Osteoblast (primary cell): ENCODE measurements at regions not wholly inside any gene's neighbourhood (a gene's known extent, or its start where the extent isn't known, plus 50 kb on each side); places are given as distances from the start of the nearest gene placed in this dataset.
"Not testable (repeated sequence)": the region's sequence is repeated elsewhere in the genome, so short reads cannot be mapped to it uniquely, and the experiment has no call there.

Experiments used
- DNase-seq: peaks from one replicate; pipeline ENCODE4 v3.0.0; 2011; ENCODE audit warnings: low spot score, mixed read lengths; ENCODE audit not compliant: insufficient read length; ENCODE audit errors: missing footprints
- H2AFZ ChIP-seq: 2 replicates; pipeline ENCODE4 v1.6.0; 2011; ENCODE audit warnings: mild to moderate bottlenecking, low read length
- H3K27ac ChIP-seq: 2 replicates; pipeline ENCODE4 v1.5.1; 2011; ENCODE audit warnings: mild to moderate bottlenecking, low read depth, low read length, moderate library complexity
- H3K27me3 ChIP-seq: 2 replicates; pipeline ENCODE4 v1.6.0; 2012; ENCODE audit warnings: mild to moderate bottlenecking, control low read depth, inconsistent platforms, low read length, moderate library complexity; ENCODE audit not compliant: insufficient read depth
- H3K36me3 ChIP-seq: 2 replicates; pipeline ENCODE4 v1.5.1; 2011; ENCODE audit warnings: mild to moderate bottlenecking, low read length, control low read depth, moderate library complexity; ENCODE audit not compliant: insufficient read depth
- H3K4me1 ChIP-seq: 2 replicates; pipeline ENCODE4 v1.5.1; 2011; ENCODE audit warnings: mild to moderate bottlenecking, low read length, control low read depth, moderate library complexity; ENCODE audit not compliant: insufficient read depth
- H3K4me2 ChIP-seq: 2 replicates; pipeline ENCODE4 v1.6.0; 2011; ENCODE audit warnings: mild to moderate bottlenecking, low read length; ENCODE audit not compliant: insufficient read depth
- H3K4me3 ChIP-seq: fragments of 200-600 bp; sonication (generic); 3 replicates; pipeline ENCODE4 v1.5.1; 2012; ENCODE audit warnings: mild to moderate bottlenecking, low read length, inconsistent platforms; ENCODE audit not compliant: insufficient read depth
- H3K79me2 ChIP-seq: 2 replicates; pipeline ENCODE4 v1.6.0; 2012; ENCODE audit warnings: mild to moderate bottlenecking, low read length, control low read depth, inconsistent platforms; ENCODE audit not compliant: insufficient read depth
- H3K9me3 ChIP-seq: 2 replicates; pipeline ENCODE4 v1.5.1; 2011; ENCODE audit warnings: low read depth, low read length, control low read depth
- H4K20me1 ChIP-seq: 2 replicates; pipeline ENCODE4 v1.6.0; 2012; ENCODE audit warnings: mild to moderate bottlenecking, low read length, control low read depth; ENCODE audit not compliant: insufficient read depth
- TF ChIP-seq, protein P1 (sequence below): IDR thresholded peaks from 2 replicates; pipeline ENCODE4 v1.5.1; 2011; ENCODE audit warnings: mild to moderate bottlenecking, low read depth, low read length, moderate library complexity; ENCODE audit errors: extremely low read depth

- no peak overlapping the region for H3K4me2 ChIP-seq
- no peak overlapping the region for H3K4me3 ChIP-seq
- DNase-seq, result no peak
- no peak overlapping the region for H2AFZ ChIP-seq
- H3K4me1 ChIP-seq, result no peaks in the 10 kb centered on the region
- H3K36me3 ChIP-seq, result no peaks in the 10 kb centered on the region
- no peak overlapping the region for H3K27ac ChIP-seq
- TF ChIP-seq, protein P1, sequence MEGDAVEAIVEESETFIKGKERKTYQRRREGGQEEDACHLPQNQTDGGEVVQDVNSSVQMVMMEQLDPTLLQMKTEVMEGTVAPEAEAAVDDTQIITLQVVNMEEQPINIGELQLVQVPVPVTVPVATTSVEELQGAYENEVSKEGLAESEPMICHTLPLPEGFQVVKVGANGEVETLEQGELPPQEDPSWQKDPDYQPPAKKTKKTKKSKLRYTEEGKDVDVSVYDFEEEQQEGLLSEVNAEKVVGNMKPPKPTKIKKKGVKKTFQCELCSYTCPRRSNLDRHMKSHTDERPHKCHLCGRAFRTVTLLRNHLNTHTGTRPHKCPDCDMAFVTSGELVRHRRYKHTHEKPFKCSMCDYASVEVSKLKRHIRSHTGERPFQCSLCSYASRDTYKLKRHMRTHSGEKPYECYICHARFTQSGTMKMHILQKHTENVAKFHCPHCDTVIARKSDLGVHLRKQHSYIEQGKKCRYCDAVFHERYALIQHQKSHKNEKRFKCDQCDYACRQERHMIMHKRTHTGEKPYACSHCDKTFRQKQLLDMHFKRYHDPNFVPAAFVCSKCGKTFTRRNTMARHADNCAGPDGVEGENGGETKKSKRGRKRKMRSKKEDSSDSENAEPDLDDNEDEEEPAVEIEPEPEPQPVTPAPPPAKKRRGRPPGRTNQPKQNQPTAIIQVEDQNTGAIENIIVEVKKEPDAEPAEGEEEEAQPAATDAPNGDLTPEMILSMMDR, result no peak
- H3K9me3 ChIP-seq, result no peaks in the 10 kb centered on the region
- H4K20me1 ChIP-seq, result no peaks in the 10 kb centered on the region
- no peaks in the 10 kb centered on the region for H3K79me2 ChIP-seq
- H3K27me3 ChIP-seq, result no peaks in the 10 kb centered on the region
These were observed 185.3 kb downstream of the PYDC2 start for GRCh38 chr3:191646242-191646641.

- H4K20me1 ChIP-seq, result no peaks in the 10 kb centered on the region
- no peak for DNase-seq
- no peak overlapping the region for H3K4me2 ChIP-seq
- H3K4me3 ChIP-seq, result no peak overlapping the region
- H3K9me3 ChIP-seq, result no peaks in the 10 kb centered on the region
- H3K27me3 ChIP-seq, result no peaks in the 10 kb centered on the region
- H3K79me2 ChIP-seq, result no peaks in the 10 kb centered on the region
- H3K27ac ChIP-seq, result no peak overlapping the region
- no peaks in the 10 kb centered on the region for H3K4me1 ChIP-seq
- H2AFZ ChIP-seq, result no peak overlapping the region
- no peaks in the 10 kb centered on the region for H3K36me3 ChIP-seq
- TF ChIP-seq, protein P1, result no peak
These were observed 187.8 kb downstream of the PYDC2 start for GRCh38 chr3:191648787-191649186.

- Histone ChIP-seq H3K4me1 (no peaks in the 10 kb centered on the region), H3K4me2 (no peak overlapping the region), H3K27ac (no peak overlapping the region), H4K20me1 (no peaks in the 10 kb centered on the region), H2AFZ (no peak overlapping the region), H3K36me3 (no peaks in the 10 kb centered on the region), H3K9me3 (no peaks in the 10 kb centered on the region), H3K4me3 (no peak overlapping the region), H3K79me2 (no peaks in the 10 kb centered on the region), H3K27me3 (no peaks in the 10 kb centered on the region)
- DNase-seq, result no peak
- TF ChIP-seq, protein P1, result no peak
These were observed 188.7 kb downstream of the PYDC2 start for GRCh38 chr3:191649626-191650025.

DNA sequence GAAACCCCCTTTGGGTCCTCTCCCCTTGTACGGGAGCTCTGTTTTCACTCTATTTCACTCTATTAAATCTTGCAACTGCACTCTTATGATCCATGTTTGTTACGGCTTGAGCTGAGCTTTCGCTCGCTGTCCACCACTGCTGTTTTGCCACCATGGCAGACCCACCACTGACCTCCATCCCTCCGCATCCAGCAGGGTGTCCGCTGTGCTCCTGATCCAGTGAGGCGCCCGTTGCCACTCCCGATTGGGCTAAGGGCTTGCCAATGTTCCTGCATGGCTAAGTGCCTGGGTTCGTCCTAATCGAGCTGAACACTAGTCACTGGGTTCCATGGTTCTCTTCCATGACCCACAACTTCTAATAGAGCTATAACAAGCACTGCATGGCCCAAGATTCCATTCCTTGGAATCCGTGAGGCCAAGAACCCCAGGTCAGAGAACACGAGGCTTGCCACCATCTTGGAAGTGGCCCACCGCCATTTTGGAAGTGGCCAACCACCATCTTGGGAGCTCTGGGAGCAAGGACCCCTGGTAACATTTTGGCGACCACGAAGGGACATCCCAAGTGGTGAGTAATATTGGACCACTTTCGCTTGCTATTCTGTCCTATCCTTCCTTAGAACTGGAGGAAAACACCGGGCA, 197.9 kb downstream of the PYDC2 start:
- not testable (repeated sequence) for H3K4me1 ChIP-seq, H3K36me3 ChIP-seq, H3K27me3 ChIP-seq, DNase-seq, H4K20me1 ChIP-seq, H3K4me2 ChIP-seq, H2AFZ ChIP-seq, H3K79me2 ChIP-seq, H3K4me3 ChIP-seq, H3K27ac ChIP-seq, H3K9me3 ChIP-seq

- not testable (repeated sequence) for H3K4me1 ChIP-seq, H3K27me3 ChIP-seq, H4K20me1 ChIP-seq, H3K79me2 ChIP-seq, H3K27ac ChIP-seq, H2AFZ ChIP-seq, H3K9me3 ChIP-seq, H3K4me2 ChIP-seq, H3K36me3 ChIP-seq, H3K4me3 ChIP-seq, DNase-seq
These were observed 201.2 kb downstream of the PYDC2 start for GRCh38 chr3:191662150-191662549.
